HEK293T (cell line): ENCODE measurements at regions not wholly inside any gene's neighbourhood (a gene's known extent, or its start where the extent isn't known, plus 50 kb on each side); places are given as distances from the start of the nearest gene placed in this dataset.

Experiments used
- CTCF ChIA-PET: fragments of 350-600 bp; formaldehyde crosslinking; extraction: SDS; loops from one replicate; lab custom pipeline; 2021; ENCODE audit warnings: antibody characterized with exemption, inconsistent platforms; lab: Yijun Ruan, JAX
- POLR2A ChIA-PET: fragments of 350-600 bp; formaldehyde crosslinking; extraction: SDS; loops from one replicate; lab custom pipeline; 2020; ENCODE audit warnings: antibody characterized with exemption, inconsistent platforms; lab: Yijun Ruan, JAX
- DNase-seq: peaks from one replicate; pipeline ENCODE4 v3.0.0; 2012; ENCODE audit warnings: mixed read lengths; ENCODE audit errors: extremely low spot score
- ARNT ChIP-seq: fragments of 450-650 bp; IDR thresholded peaks from 2 replicates; pipeline ENCODE4 v1.6.1; 2017; ENCODE audit warnings: mild to moderate bottlenecking
- BHLHE40 ChIP-seq: fragments of 450-650 bp; IDR thresholded peaks from 2 replicates; pipeline ENCODE4 v1.6.1; 2016; ENCODE audit warnings: mild to moderate bottlenecking, moderate library complexity, borderline replicate concordance
- CTBP1 ChIP-seq: fragments of 450-650 bp; IDR thresholded peaks from 2 replicates; pipeline ENCODE4 v1.6.1; 2016; ENCODE audit warnings: borderline replicate concordance
- ELF4 ChIP-seq: fragments of 450-650 bp; IDR thresholded peaks from 2 replicates; pipeline ENCODE4 v1.6.1; 2017; ENCODE audit warnings: antibody characterized with exemption
- FOXA1 ChIP-seq: fragments of 450-650 bp; IDR thresholded peaks from 2 replicates; pipeline ENCODE4 v1.6.1; 2016; ENCODE audit warnings: mild to moderate bottlenecking
- FOXK2 ChIP-seq: fragments of 450-650 bp; IDR thresholded peaks from 2 replicates; pipeline ENCODE4 v1.6.1; 2016; ENCODE audit warnings: mild to moderate bottlenecking
- FOXM1 ChIP-seq: fragments of 450-650 bp; IDR thresholded peaks from 2 replicates; pipeline ENCODE4 v1.6.1; 2017; ENCODE audit warnings: mild to moderate bottlenecking, borderline replicate concordance
- HDGF ChIP-seq: fragments of 450-650 bp; IDR thresholded peaks from 2 replicates; pipeline ENCODE4 v1.6.1; 2017; ENCODE audit warnings: antibody characterized with exemption, borderline replicate concordance
- L3MBTL2 ChIP-seq: fragments of 450-650 bp; conservative IDR thresholded peaks from 2 replicates; pipeline ENCODE4 v1.6.1; 2016; ENCODE audit warnings: mild to moderate bottlenecking
- LEF1 ChIP-seq: fragments of 450-650 bp; IDR thresholded peaks from 2 replicates; pipeline ENCODE4 v1.6.1; 2017; ENCODE audit warnings: mild to moderate bottlenecking, borderline replicate concordance
- NFRKB ChIP-seq: fragments of 450-650 bp; IDR thresholded peaks from 2 replicates; pipeline ENCODE4 v1.6.1; 2016; ENCODE audit warnings: mild to moderate bottlenecking, moderate library complexity
- PKNOX1 ChIP-seq: fragments of 450-650 bp; IDR thresholded peaks from 2 replicates; pipeline ENCODE4 v1.6.1; 2016
- SP1 ChIP-seq: fragments of 450-650 bp; IDR thresholded peaks from 2 replicates; pipeline ENCODE4 v1.6.1; 2017
- SUZ12 ChIP-seq: fragments of 450-650 bp; IDR thresholded peaks from 2 replicates; pipeline ENCODE4 v1.6.1; 2016; ENCODE audit warnings: mild to moderate bottlenecking
- TARDBP ChIP-seq: fragments of 450-650 bp; IDR thresholded peaks from 2 replicates; pipeline ENCODE4 v1.6.1; 2016
- ZNF384 ChIP-seq: fragments of 450-650 bp; IDR thresholded peaks from 2 replicates; pipeline ENCODE4 v1.6.1; 2016

GRCh38 chr5:126253406-126253805 is 169.8 kb upstream of the GRAMD2B start:
- TF ChIP-seq L3MBTL2 (no peak), FOXM1 (no peak), TARDBP (no peak), FOXK2 (no peak), HDGF (no peak), BHLHE40 (no peak), PKNOX1 (no peak), CTBP1 (no peak), NFRKB (no peak), ZNF384 (no peak), ELF4 (no peak)
- CTCF ChIA-PET, result no interaction called here
- no peak for DNase-seq
- POLR2A ChIA-PET, result no interaction called here

- DNase-seq, result no peak
- POLR2A ChIA-PET, result interaction anchor here (1.7 kb wide), 1 partner anchor 11 kb away, joined by 3 read pairs; no protein-coding TSS in a partner anchor
- TF ChIP-seq NFRKB, result no peak
- TF ChIP-seq CTBP1, result no peak
- TF ChIP-seq TARDBP, result no peak
- TF ChIP-seq HDGF, result no peak
- no peak for TF ChIP-seq SP1
- no peak for TF ChIP-seq BHLHE40
- TF ChIP-seq ARNT, result no peak
- TF ChIP-seq FOXK2, result no peak
- CTCF ChIA-PET, result no interaction called here
Observed at GRCh38 chr5:126263591-126264184, 159.5 kb upstream of the GRAMD2B start.

- ChIA-PET CTCF (no interaction called here), POLR2A (no interaction called here)
- DNase-seq, result no peak
- TF ChIP-seq ARNT (no peak), HDGF (no peak), SUZ12 (no peak), BHLHE40 (no peak), SP1 (no peak), NFRKB (no peak), FOXK2 (no peak), ZNF384 (no peak), L3MBTL2 (no peak), FOXA1 (no peak), ELF4 (no peak), TARDBP (no peak), FOXM1 (no peak)
Observed at GRCh38 chr5:126265917-126266316, 157.3 kb upstream of the GRAMD2B start.

- no peak for DNase-seq
- TF ChIP-seq NFRKB (no peak), SUZ12 (no peak), TARDBP (no peak), SP1 (no peak), BHLHE40 (no peak), FOXA1 (no peak), ELF4 (no peak), PKNOX1 (no peak), HDGF (no peak), FOXK2 (no peak), L3MBTL2 (no peak), LEF1 (no peak), FOXM1 (no peak), ZNF384 (no peak), ARNT (no peak)
- ChIA-PET CTCF (no interaction called here), POLR2A (no interaction called here)
Observed at GRCh38 chr5:126267438-126267837, 155.8 kb upstream of the GRAMD2B start.

GRCh38 chr5:126268697-126269315 is 154.4 kb upstream of the GRAMD2B start:
- DNase-seq, result no peak
- no peak for TF ChIP-seq SP1
- TF ChIP-seq FOXM1, result no peak
- no peak for TF ChIP-seq TARDBP
- TF ChIP-seq PKNOX1, result no peak
- TF ChIP-seq CTBP1, result no peak
- no peak for TF ChIP-seq FOXA1
- TF ChIP-seq L3MBTL2, result no peak
- POLR2A ChIA-PET, result no interaction called here
- CTCF ChIA-PET, result no interaction called here

- POLR2A ChIA-PET, result no interaction called here
- TF ChIP-seq NFRKB (no peak), ARNT (no peak), ZNF384 (no peak), CTBP1 (no peak), BHLHE40 (no peak), FOXK2 (no peak), FOXM1 (no peak), HDGF (no peak), SUZ12 (no peak), ELF4 (no peak), SP1 (no peak), L3MBTL2 (no peak), TARDBP (no peak), PKNOX1 (no peak), FOXA1 (no peak), LEF1 (no peak)
- DNase-seq, result no peak
- CTCF ChIA-PET, result no interaction called here
Observed at GRCh38 chr5:126269511-126269910, 153.7 kb upstream of the GRAMD2B start.
